ENCODE measurements at regions not wholly inside any gene's neighbourhood (a gene's known extent, or its start where the extent isn't known, plus 50 kb on each side); places are given as distances from the start of the nearest gene placed in this dataset.

- H3K4me3 ChIP-seq (ENCODE audit: low read length in 3 of 3): no peak overlapping the region
- peaks cover 0 to 3% (median 0%) of the 10 kb centered on the region in 3 donors for H3K27me3 ChIP-seq (ENCODE audit: control insufficient read depth in 3 of 3, insufficient read depth in 3 of 3, low read length in 3 of 3)
- no peak overlapping the region for H3K9ac ChIP-seq (ENCODE audit: low read depth in 1 of 3, low read length in 3 of 3)
- no peaks in the 10 kb centered on the region for H3K9me3 ChIP-seq (ENCODE audit: control insufficient read depth in 3 of 3, low read length in 3 of 3)
- no peaks in the 10 kb centered on the region for H3K4me1 ChIP-seq (ENCODE audit: control insufficient read depth in 3 of 3, insufficient read depth in 3 of 3, low read length in 3 of 3)
- H3K27ac ChIP-seq (ENCODE audit: low read depth, low read length): no peak overlapping the region
- no peaks in the 10 kb centered on the region for H3K36me3 ChIP-seq (ENCODE audit: control insufficient read depth in 3 of 3, insufficient read depth in 3 of 3, low read length in 3 of 3)
Measured at GRCh38 chr3:159263750-159264553, 462.1 kb downstream of the MFSD1 start.

- H3K27ac ChIP-seq (ENCODE audit: low read depth, low read length): no peak overlapping the region
- H3K27me3 ChIP-seq (ENCODE audit: control insufficient read depth in 3 of 3, insufficient read depth in 3 of 3, low read length in 3 of 3): peaks cover 0 to 6% (median 0%) of the 10 kb centered on the region in 3 donors
- H3K9me3 ChIP-seq (ENCODE audit: control insufficient read depth in 3 of 3, low read length in 3 of 3): no peaks in the 10 kb centered on the region
- H3K36me3 ChIP-seq (ENCODE audit: control insufficient read depth in 3 of 3, insufficient read depth in 3 of 3, low read length in 3 of 3): no peaks in the 10 kb centered on the region
- no peak overlapping the region for H3K4me3 ChIP-seq (ENCODE audit: low read length in 3 of 3)
- H3K9ac ChIP-seq (ENCODE audit: low read depth in 1 of 3, low read length in 3 of 3): no peak overlapping the region
- no peaks in the 10 kb centered on the region for H3K4me1 ChIP-seq (ENCODE audit: control insufficient read depth in 3 of 3, insufficient read depth in 3 of 3, low read length in 3 of 3)
Measured at GRCh38 chr3:159265705-159266104, 463.9 kb downstream of the MFSD1 start.

DNA sequence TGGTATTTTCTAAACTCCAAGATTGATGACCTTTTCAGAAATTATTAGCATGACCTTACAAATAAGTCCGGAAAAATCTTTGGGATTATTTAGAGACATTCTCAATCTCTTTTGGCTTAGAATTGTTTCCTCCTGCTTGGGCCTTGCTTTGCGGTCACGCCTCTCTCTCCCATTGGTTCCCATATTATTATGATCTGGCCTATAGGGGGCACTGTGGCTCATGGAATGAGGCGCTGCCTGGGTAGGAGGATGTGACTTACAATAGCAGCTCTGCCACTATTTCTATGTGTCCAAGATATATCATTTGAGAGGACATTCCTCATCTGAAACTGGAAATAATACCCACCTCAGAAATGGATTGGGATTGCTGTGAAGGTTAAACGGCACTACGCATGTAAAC is 464.9 kb downstream of the MFSD1 start:
- Histone ChIP-seq H3K4me1 (ENCODE audit: control insufficient read depth in 3 of 3, insufficient read depth in 3 of 3, low read length in 3 of 3) (no peaks in the 10 kb centered on the region), H3K27me3 (ENCODE audit: control insufficient read depth in 3 of 3, insufficient read depth in 3 of 3, low read length in 3 of 3) (peaks cover 0 to 6% (median 0%) of the 10 kb centered on the region in 3 donors), H3K9me3 (ENCODE audit: control insufficient read depth in 3 of 3, low read length in 3 of 3) (no peaks in the 10 kb centered on the region), H3K27ac (ENCODE audit: low read depth, low read length) (no peak overlapping the region), H3K4me3 (ENCODE audit: low read length in 3 of 3) (no peak overlapping the region), H3K36me3 (ENCODE audit: control insufficient read depth in 3 of 3, insufficient read depth in 3 of 3, low read length in 3 of 3) (no peaks in the 10 kb centered on the region), H3K9ac (ENCODE audit: low read depth in 1 of 3, low read length in 3 of 3) (no peak overlapping the region)

GRCh38 chr3:159271799-159272512 is 470.1 kb downstream of the MFSD1 start:
- H3K4me3 ChIP-seq (ENCODE audit: low read length in 3 of 3): no peak overlapping the region
- no peaks in the 10 kb centered on the region for H3K36me3 ChIP-seq (ENCODE audit: control insufficient read depth in 3 of 3, insufficient read depth in 3 of 3, low read length in 3 of 3)
- no peak overlapping the region for H3K27ac ChIP-seq (ENCODE audit: low read depth, low read length)
- H3K4me1 ChIP-seq (ENCODE audit: control insufficient read depth in 3 of 3, insufficient read depth in 3 of 3, low read length in 3 of 3): no peaks in the 10 kb centered on the region
- no peak overlapping the region for H3K9ac ChIP-seq (ENCODE audit: low read depth in 1 of 3, low read length in 3 of 3)
- H3K27me3 ChIP-seq (ENCODE audit: control insufficient read depth in 3 of 3, insufficient read depth in 3 of 3, low read length in 3 of 3): peaks cover 0 to 6% (median 0%) of the 10 kb centered on the region in 3 donors
- H3K9me3 ChIP-seq (ENCODE audit: control insufficient read depth in 3 of 3, low read length in 3 of 3): no peaks in the 10 kb centered on the region

- H3K36me3 ChIP-seq (ENCODE audit: control insufficient read depth in 3 of 3, insufficient read depth in 3 of 3, low read length in 3 of 3): no peaks in the 10 kb centered on the region
- no peak overlapping the region for H3K4me3 ChIP-seq (ENCODE audit: low read length in 3 of 3)
- no peak overlapping the region for H3K9ac ChIP-seq (ENCODE audit: low read depth in 1 of 3, low read length in 3 of 3)
- no peaks in the 10 kb centered on the region for H3K9me3 ChIP-seq (ENCODE audit: control insufficient read depth in 3 of 3, low read length in 3 of 3)
- no peaks in the 10 kb centered on the region for H3K4me1 ChIP-seq (ENCODE audit: control insufficient read depth in 3 of 3, insufficient read depth in 3 of 3, low read length in 3 of 3)
- peaks cover 0 to 3% (median 0%) of the 10 kb centered on the region in 3 donors for H3K27me3 ChIP-seq (ENCODE audit: control insufficient read depth in 3 of 3, insufficient read depth in 3 of 3, low read length in 3 of 3)
- H3K27ac ChIP-seq (ENCODE audit: low read depth, low read length): no peak overlapping the region
Measured at GRCh38 chr3:159273070-159273469, 471.2 kb downstream of the MFSD1 start.

- H3K36me3 ChIP-seq (ENCODE audit: control insufficient read depth in 3 of 3, insufficient read depth in 3 of 3, low read length in 3 of 3): no peaks in the 10 kb centered on the region
- H3K27me3 ChIP-seq (ENCODE audit: control insufficient read depth in 3 of 3, insufficient read depth in 3 of 3, low read length in 3 of 3): peaks cover 0 to 3% (median 0%) of the 10 kb centered on the region in 3 donors
- H3K9ac ChIP-seq (ENCODE audit: low read depth in 1 of 3, low read length in 3 of 3): no peak overlapping the region
- H3K4me1 ChIP-seq (ENCODE audit: control insufficient read depth in 3 of 3, insufficient read depth in 3 of 3, low read length in 3 of 3): no peaks in the 10 kb centered on the region
- H3K27ac ChIP-seq (ENCODE audit: low read depth, low read length): no peak overlapping the region
- no peak overlapping the region for H3K4me3 ChIP-seq (ENCODE audit: low read length in 3 of 3)
- no peaks in the 10 kb centered on the region for H3K9me3 ChIP-seq (ENCODE audit: control insufficient read depth in 3 of 3, low read length in 3 of 3)
Measured at GRCh38 chr3:159273608-159274007, 471.8 kb downstream of the MFSD1 start.

GRCh38 chr3:159275741-159276140 is 473.9 kb downstream of the MFSD1 start:
- no peaks in the 10 kb centered on the region for H3K27me3 ChIP-seq (ENCODE audit: control insufficient read depth in 3 of 3, insufficient read depth in 3 of 3, low read length in 3 of 3)
- H3K4me1 ChIP-seq (ENCODE audit: control insufficient read depth in 3 of 3, insufficient read depth in 3 of 3, low read length in 3 of 3): no peaks in the 10 kb centered on the region
- H3K9ac ChIP-seq (ENCODE audit: low read depth in 1 of 3, low read length in 3 of 3): no peak overlapping the region
- no peak overlapping the region for H3K4me3 ChIP-seq (ENCODE audit: low read length in 3 of 3)
- H3K36me3 ChIP-seq (ENCODE audit: control insufficient read depth in 3 of 3, insufficient read depth in 3 of 3, low read length in 3 of 3): no peaks in the 10 kb centered on the region
- H3K27ac ChIP-seq (ENCODE audit: low read depth, low read length): no peak overlapping the region
- H3K9me3 ChIP-seq (ENCODE audit: control insufficient read depth in 3 of 3, low read length in 3 of 3): no peaks in the 10 kb centered on the region

DNA sequence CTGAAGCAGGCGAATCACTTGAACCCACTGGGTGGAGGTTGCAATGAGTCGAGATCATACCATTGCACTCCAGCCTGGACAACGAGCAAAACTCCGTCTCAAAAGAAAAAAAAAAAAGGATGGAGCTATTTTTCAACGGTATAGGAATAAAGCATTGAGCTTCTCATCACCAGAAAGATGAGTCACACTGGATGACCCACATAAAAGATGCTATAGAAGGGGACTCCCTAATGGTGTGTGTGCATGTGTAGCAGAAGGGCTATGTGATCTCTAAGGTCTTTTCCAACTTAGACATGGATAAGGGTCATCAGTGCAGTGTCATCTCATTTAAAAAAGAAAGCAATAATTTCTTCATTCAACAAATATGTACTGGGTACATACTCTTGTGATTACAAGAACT is 476.0 kb downstream of the MFSD1 start:
- H3K36me3 ChIP-seq (ENCODE audit: control insufficient read depth in 3 of 3, insufficient read depth in 3 of 3, low read length in 3 of 3): no peaks in the 10 kb centered on the region
- H3K4me3 ChIP-seq (ENCODE audit: low read length in 3 of 3): no peak overlapping the region
- H3K9me3 ChIP-seq (ENCODE audit: control insufficient read depth in 3 of 3, low read length in 3 of 3): no peaks in the 10 kb centered on the region
- no peak overlapping the region for H3K27ac ChIP-seq (ENCODE audit: low read depth, low read length)
- no peak overlapping the region for H3K9ac ChIP-seq (ENCODE audit: low read depth in 1 of 3, low read length in 3 of 3)
- H3K27me3 ChIP-seq (ENCODE audit: control insufficient read depth in 3 of 3, insufficient read depth in 3 of 3, low read length in 3 of 3): no peaks in the 10 kb centered on the region
- no peaks in the 10 kb centered on the region for H3K4me1 ChIP-seq (ENCODE audit: control insufficient read depth in 3 of 3, insufficient read depth in 3 of 3, low read length in 3 of 3)

DNA sequence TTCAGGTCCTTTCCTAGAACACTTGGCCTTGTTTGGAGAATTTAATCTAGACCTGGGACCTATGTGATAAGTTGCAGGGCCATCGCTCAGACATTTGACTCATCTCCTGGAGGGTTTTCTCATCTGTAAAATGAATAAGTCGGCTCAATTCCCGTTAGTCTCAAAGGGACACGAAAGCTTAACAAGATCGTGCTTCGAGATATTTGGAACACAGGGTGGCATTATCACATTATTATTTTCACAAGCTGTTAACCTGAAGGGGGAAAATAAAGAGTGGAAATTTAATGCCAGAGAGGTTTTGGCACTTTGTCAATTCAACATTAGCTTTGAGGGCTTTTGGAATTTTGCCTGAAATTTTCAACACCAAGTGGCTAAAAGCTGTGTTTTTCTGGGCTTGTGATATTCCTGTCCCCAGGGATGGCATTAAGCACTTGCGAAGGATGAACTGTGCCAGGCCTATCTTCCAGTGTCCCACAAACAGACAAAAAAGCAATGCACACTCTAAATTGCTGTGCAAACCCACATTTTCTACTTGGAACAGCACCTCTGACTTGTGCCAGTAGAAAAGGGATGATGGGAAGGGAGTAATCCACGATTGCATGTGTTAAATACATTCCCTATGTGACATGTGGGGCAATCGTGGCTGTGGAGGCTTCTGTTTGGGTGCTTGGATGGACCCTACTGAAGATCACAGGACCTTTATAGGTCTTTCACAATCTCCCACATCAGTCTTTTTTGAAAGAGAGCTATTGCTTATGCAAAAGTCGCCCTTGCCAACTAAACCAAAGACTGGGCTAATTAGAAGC is 478.7 kb downstream of the MFSD1 start:
- H3K4me3 ChIP-seq (ENCODE audit: low read length in 3 of 3): no peak overlapping the region
- H3K9me3 ChIP-seq (ENCODE audit: control insufficient read depth in 3 of 3, low read length in 3 of 3): no peaks in the 10 kb centered on the region
- H3K36me3 ChIP-seq (ENCODE audit: control insufficient read depth in 3 of 3, insufficient read depth in 3 of 3, low read length in 3 of 3): no peaks in the 10 kb centered on the region
- no peak overlapping the region for H3K9ac ChIP-seq (ENCODE audit: low read depth in 1 of 3, low read length in 3 of 3)
- H3K4me1 ChIP-seq (ENCODE audit: control insufficient read depth in 3 of 3, insufficient read depth in 3 of 3, low read length in 3 of 3): no peaks in the 10 kb centered on the region
- H3K27me3 ChIP-seq (ENCODE audit: control insufficient read depth in 3 of 3, insufficient read depth in 3 of 3, low read length in 3 of 3): no peaks in the 10 kb centered on the region
- H3K27ac ChIP-seq (ENCODE audit: low read depth, low read length): no peak overlapping the region

- Histone ChIP-seq H3K27ac (ENCODE audit: low read depth, low read length) (no peak overlapping the region), H3K27me3 (ENCODE audit: control insufficient read depth in 3 of 3, insufficient read depth in 3 of 3, low read length in 3 of 3) (no peaks in the 10 kb centered on the region), H3K4me1 (ENCODE audit: control insufficient read depth in 3 of 3, insufficient read depth in 3 of 3, low read length in 3 of 3) (no peaks in the 10 kb centered on the region), H3K36me3 (ENCODE audit: control insufficient read depth in 3 of 3, insufficient read depth in 3 of 3, low read length in 3 of 3) (no peaks in the 10 kb centered on the region), H3K9ac (ENCODE audit: low read depth in 1 of 3, low read length in 3 of 3) (no peak overlapping the region), H3K9me3 (ENCODE audit: control insufficient read depth in 3 of 3, low read length in 3 of 3) (no peaks in the 10 kb centered on the region), H3K4me3 (ENCODE audit: low read length in 3 of 3) (no peak overlapping the region)
Measured at GRCh38 chr3:159293493-159293892, 491.6 kb downstream of the MFSD1 start.
